ENCODE measurements at regions not wholly inside any gene's neighbourhood (a gene's known extent, or its start where the extent isn't known, plus 50 kb on each side); places are given as distances from the start of the nearest gene placed in this dataset.
"Not testable (repeated sequence)": the region's sequence is repeated elsewhere in the genome, so short reads cannot be mapped to it uniquely, and the experiment has no call there.

- not testable (repeated sequence) for TF ChIP-seq CTCF (tag by site-specific recombination; IDR thresholded peaks at IDR 0.05); ZNF175 (tag by site-specific recombination; IDR thresholded peaks at IDR 0.05); ZNF529 (tag by site-specific recombination; IDR thresholded peaks at IDR 0.05; ENCODE audit: insufficient replicate concordance); ZNF707 (tag by site-specific recombination; IDR thresholded peaks at IDR 0.05); ZNF121 (tag by site-specific recombination; IDR thresholded peaks at IDR 0.05); SALL2 (tag by site-specific recombination; IDR thresholded peaks at IDR 0.05; ENCODE audit: borderline replicate concordance); SP2 (tag by site-specific recombination; IDR thresholded peaks at IDR 0.05); ZNF398 (tag by site-specific recombination; IDR thresholded peaks at IDR 0.05); ZNF837 (tag by site-specific recombination; IDR thresholded peaks at IDR 0.05); YY2 (tag by site-specific recombination; IDR thresholded peaks at IDR 0.05); ZBTB48 (tag by site-specific recombination; IDR thresholded peaks at IDR 0.05); PATZ1 (tag by site-specific recombination; IDR thresholded peaks at IDR 0.05); ZNF544 (tag by site-specific recombination; IDR thresholded peaks at IDR 0.05)
Measured at GRCh38 chr16:8068225-8068624, 522.1 kb downstream of the TMEM114 start.
